Astrocyte (in vitro differentiated cells and primary cell): ENCODE measurements at regions not wholly inside any gene's neighbourhood (a gene's known extent, or its start where the extent isn't known, plus 50 kb on each side); places are given as distances from the start of the nearest gene placed in this dataset.

Experiments used
- EZH2 ChIP-seq: IDR thresholded peaks from 2 replicates; pipeline ENCODE4 v1.6.1; 2012; ENCODE audit warnings: mild to moderate bottlenecking, low read length, inconsistent platforms; ENCODE audit not compliant: insufficient read depth
- TF ChIP-seq, protein P1 (sequence below): IDR thresholded peaks from 2 replicates; pipeline ENCODE4 v1.5.1; 2011; ENCODE audit warnings: low read depth, mild to moderate bottlenecking, inconsistent platforms, low read length, moderate library complexity; ENCODE audit not compliant: insufficient read depth

DNA sequence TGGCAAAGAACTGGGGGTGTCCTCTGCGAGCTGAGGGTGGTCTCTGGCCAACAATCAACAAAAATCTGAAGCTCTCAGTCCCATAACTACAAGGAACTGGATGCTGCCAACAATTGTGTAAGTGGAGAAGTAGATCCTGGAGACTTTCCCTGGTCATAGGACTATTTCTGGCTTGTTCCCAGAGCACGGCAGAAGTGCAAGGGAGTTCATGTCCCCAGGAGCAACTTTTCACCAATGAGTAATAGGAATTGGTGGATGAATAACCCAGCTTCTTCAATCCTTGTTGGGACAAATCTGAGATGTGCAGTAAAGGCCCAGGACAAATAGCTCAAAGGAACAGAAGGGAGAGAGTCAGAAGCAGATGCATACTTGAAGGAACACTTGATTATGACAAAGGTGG lies 95.5 kb downstream of the QRSL1 start:
- TF ChIP-seq, protein P1, sequence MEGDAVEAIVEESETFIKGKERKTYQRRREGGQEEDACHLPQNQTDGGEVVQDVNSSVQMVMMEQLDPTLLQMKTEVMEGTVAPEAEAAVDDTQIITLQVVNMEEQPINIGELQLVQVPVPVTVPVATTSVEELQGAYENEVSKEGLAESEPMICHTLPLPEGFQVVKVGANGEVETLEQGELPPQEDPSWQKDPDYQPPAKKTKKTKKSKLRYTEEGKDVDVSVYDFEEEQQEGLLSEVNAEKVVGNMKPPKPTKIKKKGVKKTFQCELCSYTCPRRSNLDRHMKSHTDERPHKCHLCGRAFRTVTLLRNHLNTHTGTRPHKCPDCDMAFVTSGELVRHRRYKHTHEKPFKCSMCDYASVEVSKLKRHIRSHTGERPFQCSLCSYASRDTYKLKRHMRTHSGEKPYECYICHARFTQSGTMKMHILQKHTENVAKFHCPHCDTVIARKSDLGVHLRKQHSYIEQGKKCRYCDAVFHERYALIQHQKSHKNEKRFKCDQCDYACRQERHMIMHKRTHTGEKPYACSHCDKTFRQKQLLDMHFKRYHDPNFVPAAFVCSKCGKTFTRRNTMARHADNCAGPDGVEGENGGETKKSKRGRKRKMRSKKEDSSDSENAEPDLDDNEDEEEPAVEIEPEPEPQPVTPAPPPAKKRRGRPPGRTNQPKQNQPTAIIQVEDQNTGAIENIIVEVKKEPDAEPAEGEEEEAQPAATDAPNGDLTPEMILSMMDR = no peak
- TF ChIP-seq EZH2 = no peak
